ENCODE measurements at regions not wholly inside any gene's neighbourhood (a gene's known extent, or its start where the extent isn't known, plus 50 kb on each side); places are given as distances from the start of the nearest gene placed in this dataset.

- no peak for DNase-seq
Observed at GRCh38 chr12:104858611-104859543, 99.2 kb downstream of the SLC41A2 start.

- no peak for DNase-seq
Observed at GRCh38 chr12:104856531-104856930, 101.6 kb downstream of the SLC41A2 start.

GRCh38 chr12:104855599-104855998 is 102.5 kb downstream of the SLC41A2 start:
- DNase-seq, result no peak

GRCh38 chr12:104852896-104853295 is 105.2 kb downstream of the SLC41A2 start:
- DNase-seq, result no peak

- no peak for DNase-seq
Observed at GRCh38 chr12:104852102-104852501, 106.0 kb downstream of the SLC41A2 start.

GRCh38 chr12:104850781-104851180 is 107.3 kb downstream of the SLC41A2 start:
- no peak for DNase-seq

- no peak for DNase-seq
Observed at GRCh38 chr12:104846056-104846767, 111.9 kb downstream of the SLC41A2 start.

GRCh38 chr12:104844123-104844522 is 114.0 kb downstream of the SLC41A2 start:
- DNase-seq, result no peak

GRCh38 chr12:104840262-104840661 is 117.8 kb downstream of the SLC41A2 start:
- no peak for DNase-seq

GRCh38 chr12:104835317-104835716 is 122.8 kb downstream of the SLC41A2 start:
- no peak for DNase-seq

- DNase-seq, result no peak
Observed at GRCh38 chr12:104834607-104835006, 123.5 kb downstream of the SLC41A2 start.

GRCh38 chr12:104833756-104834155 is 124.3 kb downstream of the SLC41A2 start:
- no peak for DNase-seq

- no peak for DNase-seq
Observed at GRCh38 chr12:104828015-104828414, 130.1 kb downstream of the SLC41A2 start.

GRCh38 chr12:104827587-104827986 is 130.5 kb downstream of the SLC41A2 start:
- DNase-seq, result no peak

- DNase-seq, result no peak
Observed at GRCh38 chr12:104825408-104825807, 132.7 kb downstream of the SLC41A2 start.

GRCh38 chr12:104823985-104824461 is 134.1 kb downstream of the SLC41A2 start:
- DNase-seq, result no peak

- no peak for DNase-seq
Observed at GRCh38 chr12:104822941-104823340, 135.1 kb downstream of the SLC41A2 start.

- DNase-seq, result no peak
Observed at GRCh38 chr12:104816845-104817503, 141.1 kb downstream of the SLC41A2 start.

GRCh38 chr12:104815935-104816334 is 142.2 kb downstream of the SLC41A2 start:
- no peak for DNase-seq

GRCh38 chr12:104814944-104815343 is 143.1 kb downstream of the SLC41A2 start:
- DNase-seq, result no peak

All from nucleus accumbens (tissue), 56 donors.